HG03354 (cell line): ENCODE measurements at regions not wholly inside any gene's neighbourhood (a gene's known extent, or its start where the extent isn't known, plus 50 kb on each side); places are given as distances from the start of the nearest gene placed in this dataset.

Source experiments
- ATAC-seq: cut with Tn5 transposase; IDR thresholded peaks from one replicate; pipeline ENCODE4 v1.9.1; 2021; ENCODE audit warnings: mild to moderate bottlenecking; ENCODE audit not compliant: unreplicated experiment, poor library complexity, severe bottlenecking

DNA sequence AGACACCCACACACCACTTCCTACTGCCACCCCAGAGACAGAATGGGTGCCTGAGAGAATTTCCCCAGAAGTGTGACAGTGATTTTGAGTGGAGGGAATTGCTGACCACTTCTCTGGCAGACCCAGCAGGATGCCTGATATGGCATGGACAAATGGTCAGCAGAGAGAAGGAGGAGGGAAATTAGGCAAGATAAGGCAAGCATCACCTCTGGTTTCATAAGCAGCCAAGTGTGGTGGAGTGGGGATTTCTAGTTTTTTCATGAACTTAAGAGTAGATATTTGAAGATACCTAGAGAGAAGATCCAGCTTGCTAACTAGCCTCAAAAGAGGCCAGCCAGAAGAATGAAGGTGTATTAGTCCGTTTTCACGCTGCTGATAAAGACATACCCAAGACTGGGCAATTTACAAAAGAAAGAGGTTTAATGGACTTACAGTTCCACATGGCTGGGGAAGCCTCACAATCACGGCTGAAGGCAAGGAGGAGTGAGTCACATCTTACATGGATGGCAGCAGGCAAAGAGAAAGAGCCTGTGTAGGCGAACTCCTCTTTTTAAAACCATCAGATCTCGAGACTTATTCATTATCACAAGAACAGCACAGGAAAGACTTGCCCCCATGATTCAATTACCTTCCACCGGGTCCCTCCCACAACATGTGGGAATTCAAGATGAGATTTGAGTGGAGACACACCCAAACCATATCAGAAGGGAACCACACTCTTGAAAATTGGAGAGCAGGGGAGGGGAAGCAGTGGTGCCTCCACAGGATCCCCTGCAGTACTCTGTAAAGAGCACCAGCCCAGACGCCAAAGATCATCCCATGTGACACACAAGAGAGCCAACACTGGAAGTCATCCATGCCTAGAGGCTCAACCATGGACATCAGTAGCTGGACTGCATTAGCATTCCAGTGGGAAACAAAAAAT, 64.2 kb downstream of the RBM43 start:
- no peak for ATAC-seq

DNA sequence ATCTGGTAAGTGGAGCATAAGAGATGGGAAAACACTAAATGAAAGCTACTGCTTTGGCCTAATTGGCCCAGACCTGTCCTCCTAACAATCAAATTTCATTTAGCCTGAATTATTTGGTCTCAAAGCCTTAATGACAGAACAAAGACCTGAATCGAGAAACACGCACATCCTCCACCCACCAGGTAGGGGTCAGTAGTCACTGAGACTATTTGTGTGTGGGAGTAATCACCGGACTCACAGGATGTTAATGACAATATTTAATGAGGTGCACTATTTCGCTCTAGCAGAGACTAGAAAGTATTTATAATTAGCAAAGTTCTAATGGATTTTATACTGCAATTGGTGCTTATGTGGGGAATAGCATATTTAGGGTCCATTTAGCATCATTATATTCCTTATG, 68.1 kb downstream of the RBM43 start:
- no peak for ATAC-seq

DNA sequence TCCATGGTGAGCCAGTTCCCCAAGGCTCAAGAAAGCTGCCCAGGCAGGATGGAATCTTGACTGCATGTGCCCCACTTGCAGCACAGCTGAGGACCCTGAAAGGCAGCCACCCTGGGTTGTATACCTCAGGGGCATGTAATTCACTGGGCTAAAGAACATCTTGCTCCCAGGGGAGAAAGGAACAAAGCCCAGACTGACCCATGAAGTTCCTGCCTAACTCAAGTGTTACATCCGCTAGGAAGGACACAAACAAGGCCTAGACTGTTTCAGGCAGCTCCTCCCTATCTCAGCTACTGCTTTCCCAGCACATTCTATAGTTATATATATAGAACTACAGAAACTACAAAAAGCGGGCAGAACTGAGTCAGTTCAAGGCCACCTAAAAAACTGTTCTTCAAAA, 69.0 kb downstream of the RBM43 start:
- no peak for ATAC-seq

GRCh38 chr2:151191001-151191400, 70.7 kb downstream of the RBM43 start:
- no peak for ATAC-seq

GRCh38 chr2:151189125-151189524, 72.5 kb downstream of the RBM43 start:
- ATAC-seq, result no peak

DNA sequence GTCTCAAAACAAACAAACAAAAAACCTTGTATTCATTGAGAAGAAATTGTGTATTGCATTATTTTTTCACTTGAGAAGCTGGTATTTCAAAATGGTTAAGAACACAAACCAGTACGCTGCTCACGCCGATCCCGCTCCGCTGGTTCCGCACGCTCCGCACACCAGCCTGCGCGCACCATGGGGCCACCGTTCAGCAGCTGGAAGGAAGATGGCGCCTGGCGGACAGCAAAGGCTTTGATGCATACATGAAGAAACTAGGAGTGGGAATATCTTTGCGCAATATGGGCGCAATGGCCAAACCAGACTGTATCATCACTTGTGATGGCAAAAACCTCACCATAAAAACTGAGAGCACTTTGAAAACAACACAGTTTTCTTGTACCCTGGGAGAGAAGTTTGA, 75.7 kb downstream of the RBM43 start:
- ATAC-seq, result no peak

GRCh38 chr2:151182899-151183809, 78.5 kb downstream of the RBM43 start:
- no peak for ATAC-seq

GRCh38 chr2:151182396-151182795, 79.3 kb downstream of the RBM43 start:
- no peak for ATAC-seq

- no peak for ATAC-seq
These were observed 80.1 kb downstream of the RBM43 start for GRCh38 chr2:151181524-151181923.

DNA sequence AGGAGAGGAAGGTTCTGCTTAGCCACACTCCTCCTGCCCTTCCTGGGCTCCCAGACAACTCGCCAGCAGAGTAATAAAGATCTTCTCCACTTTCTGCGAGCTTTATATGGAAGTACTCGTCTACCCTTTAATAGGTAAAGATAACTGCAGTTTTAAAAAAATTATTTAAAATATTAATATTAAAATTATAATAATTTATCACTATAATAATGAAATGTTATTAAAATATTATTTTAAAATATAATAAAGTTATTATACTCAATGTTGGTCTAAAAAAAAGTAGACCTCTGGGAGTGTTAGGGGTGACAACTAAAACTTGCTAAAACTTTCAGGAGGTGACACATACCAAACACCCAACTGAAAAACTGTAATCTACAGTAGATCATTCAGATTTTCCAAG, 81.5 kb downstream of the RBM43 start:
- no peak for ATAC-seq

GRCh38 chr2:151178207-151178606, 83.5 kb downstream of the RBM43 start:
- no peak for ATAC-seq

GRCh38 chr2:151177756-151178155, 83.9 kb downstream of the RBM43 start:
- ATAC-seq, result no peak

DNA sequence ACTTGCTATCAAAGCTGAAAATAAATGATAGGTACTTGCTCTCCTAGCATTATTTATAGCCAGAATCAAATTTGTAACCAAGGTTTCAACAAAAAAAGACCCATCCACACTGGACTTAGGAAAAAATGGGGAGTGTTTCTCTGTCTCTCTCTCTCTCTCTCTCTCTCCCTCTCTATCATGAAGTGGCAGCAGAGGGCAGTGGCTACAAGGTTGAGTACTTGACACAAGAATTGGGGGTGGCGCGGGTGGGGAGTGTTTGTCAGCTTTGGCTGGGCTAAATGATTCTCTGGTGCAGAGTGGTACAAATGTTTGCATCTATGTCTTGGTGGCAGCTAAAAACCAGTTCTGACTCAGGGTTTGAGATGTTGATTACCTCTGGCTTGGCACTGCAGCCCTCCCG, 85.0 kb downstream of the RBM43 start:
- ATAC-seq, result no peak

- ATAC-seq, result no peak
These were observed 85.8 kb downstream of the RBM43 start for GRCh38 chr2:151175864-151176263.

GRCh38 chr2:151174127-151174526, 87.5 kb downstream of the RBM43 start:
- ATAC-seq, result no peak

- no peak for ATAC-seq
These were observed 90.5 kb downstream of the RBM43 start for GRCh38 chr2:151171186-151171585.

- no peak for ATAC-seq
These were observed 95.3 kb downstream of the RBM43 start for GRCh38 chr2:151166410-151166809.

- ATAC-seq, result no peak
These were observed 96.5 kb downstream of the RBM43 start for GRCh38 chr2:151165105-151165684.

- no peak for ATAC-seq
These were observed 99.7 kb downstream of the RBM43 start for GRCh38 chr2:151161821-151162551.
